COLO829 (cell line): ENCODE measurements at regions not wholly inside any gene's neighbourhood (a gene's known extent, or its start where the extent isn't known, plus 50 kb on each side); places are given as distances from the start of the nearest gene placed in this dataset.
"Not testable (repeated sequence)": the region's sequence is repeated elsewhere in the genome, so short reads cannot be mapped to it uniquely, and the experiment has no call there.

Experiments used
- DNase-seq: peaks from one replicate; pipeline ENCODE4 v3.0.0; 2012; ENCODE audit warnings: low spot score

GRCh38 chr16:7962091-7962879 is 628.0 kb downstream of the TMEM114 start:
- DNase-seq: no peak

GRCh38 chr16:7957151-7957550 is 624.5 kb downstream of the RBFOX1 start:
- no peak for DNase-seq

GRCh38 chr16:7953360-7953759 is 620.7 kb downstream of the RBFOX1 start:
- no peak for DNase-seq

- no peak for DNase-seq
Observed at GRCh38 chr16:7946142-7946541, 613.5 kb downstream of the RBFOX1 start.

GRCh38 chr16:7938175-7938574 is 605.5 kb downstream of the RBFOX1 start:
- no peak for DNase-seq

- no peak for DNase-seq
Observed at GRCh38 chr16:7921345-7921744, 588.7 kb downstream of the RBFOX1 start.

GRCh38 chr16:7919782-7920181 is 587.1 kb downstream of the RBFOX1 start:
- no peak for DNase-seq

- DNase-seq: no peak
Observed at GRCh38 chr16:7914748-7915147, 582.1 kb downstream of the RBFOX1 start.

- DNase-seq: no peak
Observed at GRCh38 chr16:7912132-7912531, 579.5 kb downstream of the RBFOX1 start.

GRCh38 chr16:7910116-7910515 is 577.5 kb downstream of the RBFOX1 start:
- DNase-seq: no peak

GRCh38 chr16:7888411-7888810 is 555.8 kb downstream of the RBFOX1 start:
- no peak for DNase-seq

- DNase-seq: no peak
Observed at GRCh38 chr16:7887316-7887715, 554.7 kb downstream of the RBFOX1 start.

- DNase-seq: no peak
Observed at GRCh38 chr16:7871979-7872378, 539.3 kb downstream of the RBFOX1 start.

- DNase-seq: no peak
Observed at GRCh38 chr16:7871371-7871770, 538.7 kb downstream of the RBFOX1 start.

- DNase-seq: no peak
Observed at GRCh38 chr16:7867831-7868230, 535.2 kb downstream of the RBFOX1 start.

- no peak for DNase-seq
Observed at GRCh38 chr16:7866144-7866543, 533.5 kb downstream of the RBFOX1 start.

GRCh38 chr16:7865393-7865792 is 532.7 kb downstream of the RBFOX1 start:
- not testable (repeated sequence) for DNase-seq

- no peak for DNase-seq
Observed at GRCh38 chr16:7861891-7862582, 529.4 kb downstream of the RBFOX1 start.

- DNase-seq: no peak
Observed at GRCh38 chr16:7853197-7853596, 520.6 kb downstream of the RBFOX1 start.

- no peak for DNase-seq
Observed at GRCh38 chr16:7849841-7850240, 517.2 kb downstream of the RBFOX1 start.

GRCh38 chr16:7843261-7843660 is 510.6 kb downstream of the RBFOX1 start:
- DNase-seq: no peak

GRCh38 chr16:7839568-7839967 is 506.9 kb downstream of the RBFOX1 start:
- DNase-seq: no peak

- DNase-seq: no peak
Observed at GRCh38 chr16:7834771-7835431, 502.3 kb downstream of the RBFOX1 start.
